Neural crest cell (in vitro differentiated cells): ENCODE measurements at regions not wholly inside any gene's neighbourhood (a gene's known extent, or its start where the extent isn't known, plus 50 kb on each side); places are given as distances from the start of the nearest gene placed in this dataset.

ENCODE experiments used
- DNase-seq: peaks from one replicate; pipeline ENCODE4 v3.0.0; 2021; ENCODE audit warnings: low read depth, mixed read lengths, low spot score
- H3K27ac Mint-ChIP-seq: one replicate; pipeline ENCODE4 v1.8.0; 2021; ENCODE audit warnings: mild to moderate bottlenecking, mixed read lengths; ENCODE audit not compliant: unreplicated experiment
- H3K27me3 Mint-ChIP-seq: 2 replicates; pipeline ENCODE4 v1.8.0; 2021; ENCODE audit warnings: low read depth, mild to moderate bottlenecking, mixed read lengths
- H3K36me3 Mint-ChIP-seq: 2 replicates; pipeline ENCODE4 v1.8.0; 2021; ENCODE audit warnings: low read depth, mild to moderate bottlenecking, mixed read lengths
- H3K4me1 Mint-ChIP-seq: 2 replicates; pipeline ENCODE4 v1.8.0; 2021; ENCODE audit warnings: mixed read lengths
- H3K4me3 Mint-ChIP-seq: one replicate; pipeline ENCODE4 v1.8.0; 2021; ENCODE audit warnings: mild to moderate bottlenecking, mixed read lengths
- H3K9me3 Mint-ChIP-seq: 2 replicates; pipeline ENCODE4 v1.8.0; 2021; ENCODE audit warnings: mixed read lengths
- TF ChIP-seq, protein P1 (sequence below): fragments of 200-600 bp; sonication (generic); conservative IDR thresholded peaks from 2 replicates; pipeline ENCODE4 v1.5.0; 2021; ENCODE audit warnings: antibody characterized with exemption, mild to moderate bottlenecking

DNA sequence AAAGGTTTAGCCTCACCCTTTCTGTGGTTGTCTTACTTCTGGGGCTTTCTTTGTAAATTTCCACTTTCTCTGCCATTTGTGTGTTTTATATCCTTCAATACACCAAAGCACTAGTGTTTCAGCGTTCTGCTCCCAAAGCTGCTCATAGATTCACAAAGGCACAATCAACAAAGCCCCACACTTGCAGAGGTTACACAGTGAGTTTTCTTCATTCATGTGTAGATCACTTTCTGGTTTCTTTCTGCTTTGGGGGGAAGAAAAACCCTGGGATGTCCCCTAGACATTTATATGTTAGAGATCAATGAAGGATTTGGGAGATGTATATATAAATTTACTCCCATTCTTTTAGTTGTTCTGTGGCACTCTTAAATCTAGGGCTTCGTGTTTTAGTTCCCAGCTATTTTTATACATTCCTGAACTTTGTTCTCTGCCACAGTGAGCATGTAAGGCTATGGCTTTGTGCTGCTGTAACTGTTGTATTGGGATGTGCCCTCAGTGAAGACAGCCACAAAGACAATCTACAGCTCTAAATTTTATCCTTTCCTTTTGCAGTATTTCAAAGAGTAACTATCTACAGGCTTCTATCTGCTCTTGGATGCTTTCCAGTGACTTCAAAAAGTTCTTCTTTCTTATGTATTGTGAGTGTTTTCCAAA, 636.5 kb downstream of the ZBBX start:
- H3K36me3 Mint-ChIP-seq = no peaks in the 10 kb centered on the region
- TF ChIP-seq, protein P1, sequence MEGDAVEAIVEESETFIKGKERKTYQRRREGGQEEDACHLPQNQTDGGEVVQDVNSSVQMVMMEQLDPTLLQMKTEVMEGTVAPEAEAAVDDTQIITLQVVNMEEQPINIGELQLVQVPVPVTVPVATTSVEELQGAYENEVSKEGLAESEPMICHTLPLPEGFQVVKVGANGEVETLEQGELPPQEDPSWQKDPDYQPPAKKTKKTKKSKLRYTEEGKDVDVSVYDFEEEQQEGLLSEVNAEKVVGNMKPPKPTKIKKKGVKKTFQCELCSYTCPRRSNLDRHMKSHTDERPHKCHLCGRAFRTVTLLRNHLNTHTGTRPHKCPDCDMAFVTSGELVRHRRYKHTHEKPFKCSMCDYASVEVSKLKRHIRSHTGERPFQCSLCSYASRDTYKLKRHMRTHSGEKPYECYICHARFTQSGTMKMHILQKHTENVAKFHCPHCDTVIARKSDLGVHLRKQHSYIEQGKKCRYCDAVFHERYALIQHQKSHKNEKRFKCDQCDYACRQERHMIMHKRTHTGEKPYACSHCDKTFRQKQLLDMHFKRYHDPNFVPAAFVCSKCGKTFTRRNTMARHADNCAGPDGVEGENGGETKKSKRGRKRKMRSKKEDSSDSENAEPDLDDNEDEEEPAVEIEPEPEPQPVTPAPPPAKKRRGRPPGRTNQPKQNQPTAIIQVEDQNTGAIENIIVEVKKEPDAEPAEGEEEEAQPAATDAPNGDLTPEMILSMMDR = no peak
- no peaks in the 10 kb centered on the region for H3K27me3 Mint-ChIP-seq
- peaks cover 15% of the 10 kb centered on the region for H3K4me1 Mint-ChIP-seq
- H3K9me3 Mint-ChIP-seq = no peaks in the 10 kb centered on the region
- DNase-seq = no peak
- peak overlapping the region; percentile 67 for H3K27ac Mint-ChIP-seq
- H3K4me3 Mint-ChIP-seq = peak overlapping the region; percentile 8

DNA sequence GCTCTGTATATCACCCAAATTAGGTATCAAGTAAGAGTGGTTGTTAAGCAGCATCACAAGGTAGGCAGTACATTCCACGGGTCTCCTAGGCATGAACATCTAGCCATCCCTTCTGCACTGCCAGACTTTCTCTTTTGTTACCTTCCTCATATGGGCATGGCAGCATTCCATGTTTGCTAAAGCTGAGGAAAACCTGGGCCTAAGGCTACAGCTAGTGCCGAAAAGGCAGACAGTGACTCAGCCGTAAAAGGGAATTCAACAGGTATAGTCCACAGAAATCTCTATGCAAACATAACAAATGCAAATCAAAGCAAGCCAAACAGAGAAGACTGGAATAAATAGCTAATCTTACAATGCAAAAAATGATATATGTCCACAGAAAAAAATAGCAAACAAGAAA, 645.4 kb downstream of the ZBBX start:
- Mint-ChIP-seq H3K9me3 (no peaks in the 10 kb centered on the region), H3K36me3 (no peaks in the 10 kb centered on the region), H3K4me1 (no peaks in the 10 kb centered on the region), H3K27ac (no peak overlapping the region), H3K27me3 (no peaks in the 10 kb centered on the region), H3K4me3 (no peak overlapping the region)
- DNase-seq = no peak
- TF ChIP-seq, protein P1 = no peak

DNA sequence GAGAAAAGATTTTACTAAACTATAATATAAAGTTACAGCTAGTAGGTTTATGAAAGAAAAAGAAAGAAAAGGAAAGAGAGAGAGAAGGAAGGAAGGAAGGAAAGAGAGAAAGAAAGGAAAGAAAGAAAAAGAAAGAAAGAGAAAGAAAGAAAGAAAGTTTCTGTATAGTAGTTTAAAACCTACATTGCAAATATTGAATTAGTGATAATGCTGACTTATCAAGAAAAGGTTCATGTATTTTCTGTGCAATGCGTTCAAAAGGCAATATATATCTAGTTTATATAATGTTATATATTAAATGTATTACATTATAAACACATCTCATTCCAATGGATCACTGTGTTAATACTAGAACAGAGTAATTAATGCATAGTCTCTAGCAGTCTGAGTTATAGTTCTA, 648.4 kb downstream of the ZBBX start:
- Mint-ChIP-seq H3K4me1 (no peaks in the 10 kb centered on the region), H3K36me3 (no peaks in the 10 kb centered on the region), H3K9me3 (no peaks in the 10 kb centered on the region), H3K27ac (no peak overlapping the region), H3K27me3 (no peaks in the 10 kb centered on the region), H3K4me3 (no peak overlapping the region)
- TF ChIP-seq, protein P1 = no peak
- no peak for DNase-seq

DNA sequence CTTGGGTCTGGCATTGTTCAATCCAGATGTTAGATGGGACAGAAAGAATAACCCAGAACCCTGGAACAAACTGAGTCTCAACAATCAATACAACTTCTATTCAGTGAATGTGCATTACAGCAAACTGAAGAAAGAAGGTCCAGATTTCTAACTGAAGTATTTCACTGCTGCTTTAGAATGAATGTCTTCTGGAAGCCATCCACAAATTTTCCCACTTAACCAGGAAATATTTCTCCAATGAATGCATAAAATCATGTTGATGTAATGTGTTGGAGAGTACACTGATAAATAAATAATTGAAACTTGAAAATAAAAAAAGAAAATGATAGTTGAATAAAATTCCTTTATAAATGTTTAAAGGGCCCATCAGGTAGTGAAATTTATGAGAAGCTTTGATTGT, 658.6 kb downstream of the ZBBX start:
- Mint-ChIP-seq H3K27ac (no peak overlapping the region), H3K4me3 (no peak overlapping the region), H3K36me3 (no peaks in the 10 kb centered on the region), H3K27me3 (no peaks in the 10 kb centered on the region), H3K9me3 (no peaks in the 10 kb centered on the region), H3K4me1 (no peaks in the 10 kb centered on the region)
- TF ChIP-seq, protein P1 = no peak
- DNase-seq = no peak

DNA sequence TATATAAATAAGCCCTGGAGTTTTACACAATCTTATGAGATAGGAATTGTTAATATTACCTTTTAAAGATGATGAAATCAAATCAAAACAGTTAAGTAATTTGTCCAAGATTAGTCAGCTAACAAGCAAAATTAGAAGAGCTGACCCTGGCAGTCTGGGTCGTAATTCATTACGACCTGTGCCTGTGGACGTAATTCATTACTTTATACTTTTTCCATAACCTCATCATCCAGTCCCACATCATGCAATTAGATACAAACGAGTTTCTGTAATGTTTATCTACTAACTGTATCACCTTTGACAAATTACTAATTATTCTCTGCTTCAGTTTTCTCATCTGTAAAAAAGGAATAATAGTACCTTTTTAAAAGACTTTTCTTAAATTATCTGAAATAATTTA, 665.9 kb downstream of the ZBBX start:
- Mint-ChIP-seq H3K27me3 (no peaks in the 10 kb centered on the region), H3K4me3 (no peak overlapping the region), H3K36me3 (no peaks in the 10 kb centered on the region), H3K9me3 (no peaks in the 10 kb centered on the region), H3K4me1 (no peaks in the 10 kb centered on the region), H3K27ac (no peak overlapping the region)
- TF ChIP-seq, protein P1 = no peak
- no peak for DNase-seq
